Fibroblast of lung (primary cell): ENCODE measurements at regions not wholly inside any gene's neighbourhood (a gene's known extent, or its start where the extent isn't known, plus 50 kb on each side); places are given as distances from the start of the nearest gene placed in this dataset.

Experiments
- DNase-seq, 2 donors: peaks; one replicate each; pipeline versions ENCODE4 v3.0.0 to v3.0.0-alpha.2; 2010; ENCODE audit warnings: low read depth in 2 of 2
- H2AFZ ChIP-seq: 2 replicates; pipeline ENCODE4 v1.5.1; 2012; ENCODE audit warnings: low read length, control low read depth, inconsistent platforms
- H3K27ac ChIP-seq: 2 replicates; pipeline ENCODE4 v1.5.1; 2011; ENCODE audit warnings: low read length, control low read depth; ENCODE audit not compliant: insufficient read depth
- H3K27me3 ChIP-seq: 2 replicates; pipeline ENCODE4 v1.5.1; 2011; ENCODE audit warnings: mild to moderate bottlenecking, low read length; ENCODE audit not compliant: control insufficient read depth, insufficient read depth
- H3K36me3 ChIP-seq: 2 replicates; pipeline ENCODE4 v1.5.1; 2011; ENCODE audit warnings: low read length; ENCODE audit not compliant: control insufficient read depth, insufficient read depth
- H3K4me1 ChIP-seq: 2 replicates; pipeline ENCODE4 v1.5.1; 2011; ENCODE audit warnings: low read length; ENCODE audit not compliant: control insufficient read depth, insufficient read depth; ENCODE audit errors: extremely low read depth
- H3K4me2 ChIP-seq: 2 replicates; pipeline ENCODE4 v1.5.1; 2011; ENCODE audit warnings: low read length, control low read depth; ENCODE audit not compliant: insufficient read depth; ENCODE audit errors: extremely low read depth
- H3K4me3 ChIP-seq, 4 experiments: fragments of 200-600 bp in 1 of 4; sonication (generic) in 1 of 4; replicated peaks in 1 of 4; 2 replicates each; pipeline ENCODE4 v1.5.1; 2011 to 2016; ENCODE audit warnings: low read length in 4 of 4, low read depth in 3 of 4, mild to moderate bottlenecking in 3 of 4, control low read depth in 2 of 4, inconsistent platforms in 1 of 4, mixed read lengths in 1 of 4; ENCODE audit not compliant: insufficient read depth in 1 of 4; ENCODE audit errors: control extremely low read depth in 1 of 4
- H3K79me2 ChIP-seq: 2 replicates; pipeline ENCODE4 v1.5.1; 2012; ENCODE audit warnings: mild to moderate bottlenecking, low read length, inconsistent platforms; ENCODE audit not compliant: control insufficient read depth, insufficient read depth
- H3K9ac ChIP-seq: 2 replicates; pipeline ENCODE4 v1.5.1; 2011; ENCODE audit warnings: mild to moderate bottlenecking, low read length, control low read depth; ENCODE audit not compliant: insufficient read depth
- H3K9me3 ChIP-seq: 2 replicates; pipeline ENCODE4 v1.5.1; 2012; ENCODE audit warnings: low read depth, low read length; ENCODE audit not compliant: control insufficient read depth, insufficient read depth
- H4K20me1 ChIP-seq: 2 replicates; pipeline ENCODE4 v1.5.1; 2011; ENCODE audit warnings: low read length; ENCODE audit not compliant: control insufficient read depth, insufficient read depth; ENCODE audit errors: extremely low read depth
- CTCF ChIP-seq, 2 donors: IDR thresholded peaks in 1 of 2; conservative IDR thresholded peaks in 1 of 2; 1 replicate in 1 of 2; 2 replicates in 1 of 2; pipeline ENCODE4 v1.5.1; 2011 to 2012; ENCODE audit warnings: low read length in 2 of 2, control low read depth in 1 of 2, inconsistent platforms in 1 of 2, low read depth in 1 of 2, mild to moderate bottlenecking in 1 of 2
- EZH2 ChIP-seq: IDR thresholded peaks from 2 replicates; pipeline ENCODE4 v1.5.1; 2012; ENCODE audit warnings: low read length, control low read depth, mild to moderate bottlenecking; ENCODE audit errors: missing control alignments

- no peak for DNase-seq
- no peak overlapping the region for H3K4me2 ChIP-seq
- H3K27ac ChIP-seq: no peak overlapping the region
- no peak for TF ChIP-seq EZH2
- no peak for TF ChIP-seq CTCF (conservative IDR thresholded peaks at IDR 0.05 in 1 of 2, IDR thresholded peaks at IDR 0.05 in 1 of 2; ENCODE audit: low read depth in 1 of 2, low read length in 2 of 2)
- H3K9ac ChIP-seq: no peak overlapping the region
- no peaks in the 10 kb centered on the region for H3K9me3 ChIP-seq
- no peaks in the 10 kb centered on the region for H3K27me3 ChIP-seq
- no peaks in the 10 kb centered on the region for H4K20me1 ChIP-seq
- H3K36me3 ChIP-seq: no peaks in the 10 kb centered on the region
- no peak overlapping the region for H2AFZ ChIP-seq
- H3K4me1 ChIP-seq: no peaks in the 10 kb centered on the region
- H3K4me3 ChIP-seq: no peak overlapping the region
- no peaks in the 10 kb centered on the region for H3K79me2 ChIP-seq
Observed at GRCh38 chr6:6821639-6822261, 233.2 kb downstream of the LY86 start.

- no peak for DNase-seq
- Histone ChIP-seq H3K4me1 (no peaks in the 10 kb centered on the region), H4K20me1 (no peaks in the 10 kb centered on the region), H2AFZ (no peak overlapping the region), H3K4me3 (no peak overlapping the region), H3K4me2 (no peak overlapping the region), H3K27me3 (no peaks in the 10 kb centered on the region), H3K79me2 (no peaks in the 10 kb centered on the region), H3K27ac (no peak overlapping the region), H3K9ac (no peak overlapping the region), H3K36me3 (no peaks in the 10 kb centered on the region), H3K9me3 (no peaks in the 10 kb centered on the region)
- TF ChIP-seq CTCF (conservative IDR thresholded peaks at IDR 0.05 in 1 of 2, IDR thresholded peaks at IDR 0.05 in 1 of 2; ENCODE audit: low read depth in 1 of 2, low read length in 2 of 2) (no peak), EZH2 (no peak)
Observed at GRCh38 chr6:6823030-6823429, 234.5 kb downstream of the LY86 start.

GRCh38 chr6:6823568-6824224 is 235.2 kb downstream of the LY86 start:
- TF ChIP-seq EZH2: no peak
- no peak for TF ChIP-seq CTCF (conservative IDR thresholded peaks at IDR 0.05 in 1 of 2, IDR thresholded peaks at IDR 0.05 in 1 of 2; ENCODE audit: low read depth in 1 of 2, low read length in 2 of 2)
- no peaks in the 10 kb centered on the region for H3K27me3 ChIP-seq
- H3K36me3 ChIP-seq: no peaks in the 10 kb centered on the region
- H3K4me2 ChIP-seq: no peak overlapping the region
- no peaks in the 10 kb centered on the region for H3K4me1 ChIP-seq
- no peak overlapping the region for H3K9ac ChIP-seq
- no peaks in the 10 kb centered on the region for H3K79me2 ChIP-seq
- H2AFZ ChIP-seq: no peak overlapping the region
- H3K4me3 ChIP-seq: no peak overlapping the region
- no peak overlapping the region for H3K27ac ChIP-seq
- no peak for DNase-seq
- H4K20me1 ChIP-seq: no peaks in the 10 kb centered on the region
- no peaks in the 10 kb centered on the region for H3K9me3 ChIP-seq
